H54 (cell line): ENCODE measurements at regions not wholly inside any gene's neighbourhood (a gene's known extent, or its start where the extent isn't known, plus 50 kb on each side); places are given as distances from the start of the nearest gene placed in this dataset.

Source experiments
- DNase-seq: peaks from one replicate; pipeline ENCODE4 v3.0.0; 2011; ENCODE audit warnings: low spot score, mixed read lengths; ENCODE audit not compliant: insufficient read length
- FAIRE-seq: peaks from 3 replicates; lab custom pipeline; 2011; peaks lifted over from hg19 to GRCh38; lab: Jason Lieb, UNC
- POLR2A ChIP-seq: IDR thresholded peaks from 2 replicates; pipeline ENCODE4 v1.6.1; 2011; ENCODE audit warnings: low read depth, mild to moderate bottlenecking, low read length

GRCh38 chr2:189258616-189259365, 79.2 kb upstream of the COL5A2 start:
- FAIRE-seq (no peak), DNase-seq (no peak)
- TF ChIP-seq POLR2A = no peak

GRCh38 chr2:189260361-189260814, 80.8 kb upstream of the COL5A2 start:
- FAIRE-seq (peak; percentile 53), DNase-seq (no peak)

GRCh38 chr2:189261431-189261841, 81.9 kb upstream of the COL5A2 start:
- TF ChIP-seq POLR2A = no peak

More at GRCh38 chr2:189260361-189260814, 80.8 kb upstream of the COL5A2 start:
- TF ChIP-seq POLR2A = no peak

GRCh38 chr2:189261916-189262315, 82.4 kb upstream of the COL5A2 start:
- FAIRE-seq (no peak), DNase-seq (no peak)
- no peak for TF ChIP-seq POLR2A

More at GRCh38 chr2:189261431-189261841, 81.9 kb upstream of the COL5A2 start:
- DNase-seq (no peak), FAIRE-seq (peak; percentile 98)

GRCh38 chr2:189265696-189266320, 86.2 kb upstream of the COL5A2 start:
- DNase-seq (no peak), FAIRE-seq (peak; percentile 64)
- no peak for TF ChIP-seq POLR2A

GRCh38 chr2:189267491-189267890, 87.9 kb upstream of the COL5A2 start:
- no peak for DNase-seq
- FAIRE-seq = peak; percentile 67
- TF ChIP-seq POLR2A = no peak

- DNase-seq (no peak), FAIRE-seq (no peak)
- TF ChIP-seq POLR2A = no peak
Observed at GRCh38 chr2:189267925-189268579, 88.5 kb upstream of the COL5A2 start.

GRCh38 chr2:189268763-189269162, 89.2 kb upstream of the COL5A2 start:
- FAIRE-seq (no peak), DNase-seq (no peak)
- no peak for TF ChIP-seq POLR2A

GRCh38 chr2:189273734-189274133, 94.2 kb upstream of the COL5A2 start:
- peak; percentile 58 for FAIRE-seq
- DNase-seq = no peak
- no peak for TF ChIP-seq POLR2A

- no peak for TF ChIP-seq POLR2A
- DNase-seq (no peak), FAIRE-seq (no peak)
Observed at GRCh38 chr2:189274361-189274760, 94.8 kb upstream of the COL5A2 start.

- no peak for TF ChIP-seq POLR2A
- no peak for DNase-seq
- FAIRE-seq = peak; percentile 95
Observed at GRCh38 chr2:189276277-189276676, 96.7 kb upstream of the COL5A2 start.

GRCh38 chr2:189281201-189281600, 101.6 kb upstream of the COL5A2 start:
- no peak for FAIRE-seq
- no peak for TF ChIP-seq POLR2A

GRCh38 chr2:189285349-189285748, 105.8 kb upstream of the COL5A2 start:
- peak; percentile 30 for FAIRE-seq
- no peak for TF ChIP-seq POLR2A
- no peak for DNase-seq

More at GRCh38 chr2:189281201-189281600, 101.6 kb upstream of the COL5A2 start:
- DNase-seq = no peak
